HG03108 (cell line): ENCODE measurements at regions not wholly inside any gene's neighbourhood (a gene's known extent, or its start where the extent isn't known, plus 50 kb on each side); places are given as distances from the start of the nearest gene placed in this dataset.
"Not testable (repeated sequence)": the region's sequence is repeated elsewhere in the genome, so short reads cannot be mapped to it uniquely, and the experiment has no call there.

Source experiments
- ATAC-seq: cut with Tn5 transposase; IDR thresholded peaks from one replicate; pipeline ENCODE4 v1.9.1; 2021; ENCODE audit warnings: moderate library complexity; ENCODE audit not compliant: unreplicated experiment

GRCh38 chr1:189530162-189530561 lies 947.5 kb downstream of the BRINP3 start:
- ATAC-seq: no peak

GRCh38 chr1:189538271-189538670 lies 939.4 kb downstream of the BRINP3 start:
- ATAC-seq: no peak

- ATAC-seq: no peak
These were observed 927.2 kb downstream of the BRINP3 start for GRCh38 chr1:189550498-189550897.

GRCh38 chr1:189563784-189564183 lies 913.9 kb downstream of the BRINP3 start:
- ATAC-seq: no peak

- no peak for ATAC-seq
These were observed 909.8 kb downstream of the BRINP3 start for GRCh38 chr1:189567890-189568289.

GRCh38 chr1:189596197-189596596 lies 881.5 kb downstream of the BRINP3 start:
- ATAC-seq: no peak

- no peak for ATAC-seq
These were observed 880.6 kb downstream of the BRINP3 start for GRCh38 chr1:189597083-189597482.

- no peak for ATAC-seq
These were observed 872.4 kb downstream of the BRINP3 start for GRCh38 chr1:189605226-189605625.

- no peak for ATAC-seq
These were observed 871.6 kb downstream of the BRINP3 start for GRCh38 chr1:189606047-189606446.

GRCh38 chr1:189606795-189607476 lies 870.7 kb downstream of the BRINP3 start:
- ATAC-seq: no peak

GRCh38 chr1:189607477-189608096 lies 870.1 kb downstream of the BRINP3 start:
- no peak for ATAC-seq

- ATAC-seq: no peak
These were observed 868.5 kb downstream of the BRINP3 start for GRCh38 chr1:189609167-189609566.

- no peak for ATAC-seq
These were observed 860.8 kb downstream of the BRINP3 start for GRCh38 chr1:189616893-189617292.

GRCh38 chr1:189619682-189620332 lies 857.9 kb downstream of the BRINP3 start:
- no peak for ATAC-seq

GRCh38 chr1:189620471-189620870 lies 857.2 kb downstream of the BRINP3 start:
- no peak for ATAC-seq

GRCh38 chr1:189623336-189623735 lies 854.3 kb downstream of the BRINP3 start:
- ATAC-seq: no peak

GRCh38 chr1:189627427-189627826 lies 850.2 kb downstream of the BRINP3 start:
- no peak for ATAC-seq

GRCh38 chr1:189628857-189629256 lies 848.8 kb downstream of the BRINP3 start:
- no peak for ATAC-seq

- no peak for ATAC-seq
These were observed 844.0 kb downstream of the BRINP3 start for GRCh38 chr1:189633658-189634057.

GRCh38 chr1:189637041-189637440 lies 840.6 kb downstream of the BRINP3 start:
- no peak for ATAC-seq

GRCh38 chr1:189644156-189644555 lies 833.5 kb downstream of the BRINP3 start:
- not testable (repeated sequence) for ATAC-seq

- ATAC-seq: no peak
These were observed 832.7 kb downstream of the BRINP3 start for GRCh38 chr1:189644970-189645369.
